C4-2B (cell line): ENCODE measurements at regions not wholly inside any gene's neighbourhood (a gene's known extent, or its start where the extent isn't known, plus 50 kb on each side); places are given as distances from the start of the nearest gene placed in this dataset.

Experiments
- H3K27ac ChIP-seq: fragments of 450-650 bp; 2 replicates; pipeline ENCODE4 v1.5.1; 2017
- CTCF ChIP-seq: fragments of 450-650 bp; conservative IDR thresholded peaks from 2 replicates; pipeline ENCODE4 v1.5.1; 2017; ENCODE audit warnings: mild to moderate bottlenecking
- ZFX ChIP-seq: fragments of 450-650 bp; IDR thresholded peaks from 2 replicates; pipeline ENCODE4 v1.6.1; 2017

- H3K27ac ChIP-seq: no peak overlapping the region
- no peak for TF ChIP-seq ZFX
- TF ChIP-seq CTCF: no peak
These were observed 360.1 kb downstream of the TNS3 start for GRCh38 chr7:47221826-47222225.

GRCh38 chr7:47218378-47219176, 363.3 kb downstream of the TNS3 start:
- H3K27ac ChIP-seq: no peak overlapping the region
- no peak for TF ChIP-seq ZFX
- no peak for TF ChIP-seq CTCF

- H3K27ac ChIP-seq: no peak overlapping the region
- TF ChIP-seq ZFX (no peak), CTCF (no peak)
These were observed 364.1 kb downstream of the TNS3 start for GRCh38 chr7:47217570-47218360.

GRCh38 chr7:47217086-47217485, 364.8 kb downstream of the TNS3 start:
- no peak overlapping the region for H3K27ac ChIP-seq
- TF ChIP-seq ZFX: no peak
- TF ChIP-seq CTCF: no peak

- H3K27ac ChIP-seq: no peak overlapping the region
- TF ChIP-seq ZFX (no peak), CTCF (no peak)
These were observed 365.5 kb downstream of the TNS3 start for GRCh38 chr7:47216439-47216838.

GRCh38 chr7:47215640-47216039, 366.3 kb downstream of the TNS3 start:
- TF ChIP-seq ZFX (no peak), CTCF (no peak)
- H3K27ac ChIP-seq: no peak overlapping the region

- TF ChIP-seq CTCF: no peak
- TF ChIP-seq ZFX: no peak
- H3K27ac ChIP-seq: no peak overlapping the region
These were observed 366.9 kb downstream of the TNS3 start for GRCh38 chr7:47215049-47215448.
